KG1 (cell line): ENCODE measurements at regions not wholly inside any gene's neighbourhood (a gene's known extent, or its start where the extent isn't known, plus 50 kb on each side); places are given as distances from the start of the nearest gene placed in this dataset.
"Not testable (repeated sequence)": the region's sequence is repeated elsewhere in the genome, so short reads cannot be mapped to it uniquely, and the experiment has no call there.

Source experiments
- DNase-seq: peaks from one replicate; lab custom pipeline; 2025; lab: John Stamatoyannopoulos, UW

DNA sequence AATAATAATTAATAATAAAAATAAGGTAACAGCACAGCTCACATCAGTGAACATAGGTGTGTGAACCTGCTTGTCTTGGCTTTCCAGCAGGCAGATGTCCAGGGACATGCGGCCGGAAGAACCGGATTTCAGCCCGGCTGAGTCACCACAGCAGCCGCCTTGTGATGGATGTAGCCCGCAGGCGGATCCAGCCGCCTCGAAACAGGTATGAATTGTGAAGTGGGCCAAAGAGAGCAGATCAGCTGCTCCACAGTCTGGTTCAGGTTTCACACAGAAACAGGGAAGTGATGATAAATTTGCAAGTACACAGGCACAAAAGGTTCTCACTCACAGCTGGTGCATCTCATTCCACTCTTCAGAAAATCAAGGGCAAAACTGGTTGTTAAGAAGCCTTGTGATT lies 55.1 kb downstream of the ID4 start:
- no peak for DNase-seq

GRCh38 chr6:19895866-19896692 lies 58.9 kb downstream of the ID4 start:
- DNase-seq: no peak

DNA sequence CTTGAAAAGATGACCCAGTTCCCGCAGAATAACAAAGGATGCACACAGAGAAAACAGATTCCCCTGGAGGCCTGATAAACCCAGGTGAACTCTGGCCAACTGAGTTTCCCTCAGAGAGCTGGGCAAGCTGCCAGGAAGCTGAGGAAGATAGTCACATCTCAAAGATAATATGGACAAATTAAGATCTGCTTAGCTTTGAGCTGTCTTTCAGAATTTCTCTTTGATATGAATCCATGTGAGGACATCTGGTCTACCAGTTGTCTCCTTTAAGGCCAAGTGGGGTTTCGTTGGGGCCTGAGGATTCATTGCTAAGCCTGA lies 59.5 kb downstream of the ID4 start:
- DNase-seq: no peak

DNA sequence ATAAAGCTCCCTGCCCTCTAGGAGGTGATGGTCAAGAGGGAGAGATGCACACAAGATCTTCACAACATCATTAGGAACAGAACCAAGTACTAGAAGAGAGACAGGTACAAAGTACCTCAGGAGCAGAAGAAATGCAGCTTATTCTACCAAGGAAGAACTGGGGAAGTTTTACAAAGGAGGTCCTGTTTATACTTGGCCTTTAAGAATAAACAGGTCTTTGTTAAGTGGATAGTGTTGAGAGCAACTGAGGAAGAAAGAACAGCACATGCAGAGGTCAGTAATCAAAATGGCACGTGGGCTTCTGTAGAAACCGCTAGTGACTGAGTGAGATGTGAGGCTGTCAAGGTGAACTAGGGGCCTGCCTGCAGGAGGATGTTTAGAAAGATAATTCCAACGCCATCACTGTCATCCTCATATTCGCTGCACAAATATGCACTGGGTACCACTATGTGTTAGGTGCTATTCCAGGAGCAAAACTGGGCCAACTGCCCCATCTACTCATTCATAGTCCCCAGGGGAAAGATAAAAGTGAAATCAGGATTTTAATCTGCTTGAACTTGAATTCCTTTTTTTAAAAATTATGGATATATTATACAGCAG lies 61.1 kb downstream of the ID4 start:
- no peak for DNase-seq

DNA sequence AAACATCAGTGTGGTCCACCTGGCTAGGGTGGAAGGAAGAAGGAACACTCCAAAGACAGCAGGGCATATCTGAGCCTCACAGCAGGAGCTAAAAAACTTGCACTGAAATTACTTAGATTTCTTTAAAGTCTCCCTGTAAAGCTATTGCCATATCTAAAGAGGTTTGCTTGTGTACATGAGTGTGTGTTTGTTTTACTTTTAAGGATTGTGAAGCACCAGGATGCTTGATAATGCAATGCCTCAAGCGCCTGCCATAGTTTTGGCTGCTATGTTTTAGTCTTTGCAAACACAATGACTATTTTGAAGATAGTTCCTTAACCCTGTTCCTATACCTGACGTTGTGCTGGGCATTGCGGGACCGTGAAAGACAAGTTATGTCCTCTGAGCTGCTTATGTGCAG lies 65.0 kb downstream of the ID4 start:
- no peak for DNase-seq

- not testable (repeated sequence) for DNase-seq
Measured at GRCh38 chr6:19904408-19904807, 67.2 kb downstream of the ID4 start.

DNA sequence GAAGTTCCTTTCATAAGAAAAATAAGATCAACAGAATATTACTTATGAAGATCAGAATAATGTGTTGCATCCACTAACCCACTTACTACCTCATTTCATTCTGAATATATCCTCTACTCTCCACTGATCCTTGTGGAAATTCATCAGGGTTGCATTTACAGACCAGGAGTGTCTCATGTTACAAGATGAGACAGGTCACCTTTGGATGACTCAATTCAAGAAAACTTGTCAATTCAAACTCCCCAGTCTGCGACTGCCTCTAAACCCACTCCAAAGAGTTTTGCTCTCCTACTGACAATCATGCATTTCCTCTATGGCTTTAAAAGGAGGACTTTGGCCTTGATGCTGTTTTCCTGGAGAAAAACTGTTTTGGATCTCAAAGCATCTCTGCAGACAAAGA lies 68.4 kb downstream of the ID4 start:
- no peak for DNase-seq

DNA sequence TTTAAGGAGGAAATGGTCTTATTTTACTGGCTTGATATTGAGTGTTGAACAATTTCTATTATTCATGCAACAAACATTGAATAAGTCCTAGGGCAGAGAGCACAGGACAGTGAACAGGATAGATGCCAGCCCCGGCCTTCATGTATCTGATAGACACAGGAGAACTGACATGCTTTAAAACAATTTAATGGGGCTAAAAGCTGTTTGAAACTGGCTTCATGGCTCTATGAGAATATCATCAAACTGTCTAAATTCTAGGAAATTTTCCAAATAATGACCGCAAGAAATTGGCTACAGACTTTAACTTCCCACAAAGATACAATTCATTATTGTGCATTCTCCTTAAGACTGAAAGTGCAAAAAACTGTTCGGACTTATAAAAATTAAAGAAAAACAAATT lies 69.0 kb downstream of the ID4 start:
- no peak for DNase-seq

DNA sequence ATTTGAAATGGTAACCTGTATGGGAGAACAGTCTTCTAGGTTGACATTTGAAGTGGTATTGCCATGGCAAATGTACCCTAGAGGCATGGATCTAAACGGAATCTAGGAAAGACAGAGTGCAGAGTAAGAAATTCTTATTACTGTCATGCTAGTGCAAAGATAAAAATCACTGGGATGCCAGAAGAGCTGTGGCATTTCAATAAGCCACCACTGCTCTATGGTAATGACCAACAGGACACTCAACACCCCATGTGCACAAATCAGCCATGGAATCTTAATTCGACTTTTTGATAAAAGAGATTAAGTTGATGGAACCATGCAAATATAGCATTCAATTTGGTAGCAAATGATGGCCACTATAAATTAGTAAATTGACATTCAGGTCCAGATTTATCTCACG lies 74.1 kb downstream of the ID4 start:
- no peak for DNase-seq

- no peak for DNase-seq
Measured at GRCh38 chr6:19918436-19918835, 81.3 kb downstream of the ID4 start.

DNA sequence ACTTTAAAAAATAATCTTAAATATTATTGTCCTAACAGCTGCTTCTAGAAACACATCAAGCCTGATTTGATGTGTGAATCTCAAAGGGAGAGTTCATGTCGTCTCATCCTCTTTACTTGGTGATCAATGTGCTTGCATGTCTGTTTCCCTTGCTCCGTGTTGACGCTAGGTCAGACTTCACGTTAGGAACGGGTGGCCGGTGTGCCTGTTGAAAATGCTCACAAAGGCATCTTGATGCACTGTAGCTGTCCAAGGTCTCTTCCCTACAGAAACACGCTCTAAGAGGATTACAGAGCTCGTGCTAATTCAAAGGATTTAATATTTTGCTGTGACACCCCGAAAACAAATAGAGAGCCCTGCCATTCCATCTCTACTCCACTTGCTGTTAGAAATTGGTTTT lies 84.6 kb downstream of the ID4 start:
- no peak for DNase-seq

DNA sequence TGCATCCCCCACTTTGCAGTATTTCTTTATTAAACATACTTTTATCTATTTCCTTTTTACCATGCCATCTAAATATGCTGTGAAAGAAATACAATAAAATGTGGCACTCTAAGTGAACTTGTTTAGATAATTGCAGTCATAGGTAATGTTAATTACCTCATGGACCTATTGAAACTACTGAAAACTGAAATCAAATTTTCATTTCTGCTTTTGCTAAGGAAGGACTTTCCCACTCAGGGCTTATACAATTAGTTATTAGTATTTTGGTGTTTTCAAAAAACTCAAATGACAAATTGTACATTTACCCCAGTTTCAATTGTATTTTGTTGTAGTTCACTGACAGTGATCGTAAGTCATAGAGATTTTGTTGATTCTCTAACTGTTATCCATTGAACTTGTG lies 88.4 kb downstream of the ID4 start:
- DNase-seq: no peak

- no peak for DNase-seq
Measured at GRCh38 chr6:19928461-19928860, 91.3 kb downstream of the ID4 start.

DNA sequence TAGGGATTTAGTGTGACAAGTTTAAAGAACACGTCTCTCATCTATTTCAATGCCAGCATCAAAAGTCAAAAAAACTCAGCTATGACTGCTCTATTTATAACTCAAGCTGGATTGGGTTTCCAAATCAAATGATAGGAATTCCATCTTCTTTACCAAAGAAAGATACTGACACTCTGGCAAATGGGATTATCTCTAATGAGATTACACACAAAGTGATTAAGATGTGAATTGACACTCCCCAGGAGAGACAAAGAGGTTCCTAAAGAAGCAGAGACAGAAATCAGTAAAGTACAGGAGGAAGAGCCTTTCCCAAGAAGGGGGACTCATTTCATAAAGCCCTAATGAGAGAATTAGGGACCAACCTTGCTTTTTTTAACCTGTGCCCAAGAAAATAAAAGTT lies 92.1 kb downstream of the ID4 start:
- DNase-seq: no peak

DNA sequence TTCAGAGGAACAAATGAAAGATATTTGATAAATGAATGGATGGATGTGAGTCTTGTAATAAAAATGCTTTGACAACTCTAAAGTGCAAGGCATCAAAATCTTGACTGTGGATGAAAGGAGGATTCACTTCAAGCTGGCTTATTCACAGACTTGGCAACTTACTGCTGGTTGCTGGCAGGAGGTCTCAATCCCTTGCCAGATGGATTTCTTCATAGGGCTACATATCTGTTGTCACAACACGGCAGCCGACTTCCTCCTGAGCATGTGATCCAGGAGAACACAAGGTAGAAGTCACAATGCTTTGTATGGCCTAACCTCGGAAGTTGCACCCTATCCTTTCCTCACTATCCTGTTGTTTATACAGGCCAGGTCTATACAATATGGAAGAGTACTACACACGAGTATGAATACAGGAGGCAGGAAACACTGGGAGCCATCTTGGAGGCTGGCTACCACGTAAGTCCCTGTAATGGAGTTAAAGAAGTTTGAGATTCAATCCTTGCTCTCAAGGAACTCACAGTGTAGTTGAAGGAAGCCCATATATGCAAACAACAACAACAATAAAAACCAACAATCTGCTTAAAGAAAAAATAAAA lies 97.9 kb downstream of the ID4 start:
- no peak for DNase-seq

GRCh38 chr6:19939321-19939720 lies 102.2 kb downstream of the ID4 start:
- DNase-seq: not testable (repeated sequence)

- not testable (repeated sequence) for DNase-seq
Measured at GRCh38 chr6:19939926-19940325, 102.8 kb downstream of the ID4 start.

DNA sequence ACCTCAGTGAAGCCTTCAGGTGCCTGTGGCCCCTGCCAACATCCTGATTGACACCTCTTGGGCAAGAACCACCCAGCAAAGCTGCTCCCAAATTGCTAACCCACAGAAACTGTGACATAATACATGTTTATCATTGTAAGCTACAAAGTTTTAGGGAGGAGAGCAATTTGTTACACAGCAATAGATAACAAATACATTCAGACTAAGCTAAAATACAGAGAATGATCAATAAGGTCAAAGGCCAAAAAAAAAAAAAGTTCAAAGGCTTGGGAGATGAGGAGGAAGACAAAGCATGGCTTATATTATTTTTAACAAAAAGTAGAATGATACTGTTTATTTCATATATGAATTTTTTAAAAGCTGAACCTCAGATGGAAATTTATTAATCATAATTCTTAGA lies 105.9 kb downstream of the ID4 start:
- DNase-seq: no peak

DNA sequence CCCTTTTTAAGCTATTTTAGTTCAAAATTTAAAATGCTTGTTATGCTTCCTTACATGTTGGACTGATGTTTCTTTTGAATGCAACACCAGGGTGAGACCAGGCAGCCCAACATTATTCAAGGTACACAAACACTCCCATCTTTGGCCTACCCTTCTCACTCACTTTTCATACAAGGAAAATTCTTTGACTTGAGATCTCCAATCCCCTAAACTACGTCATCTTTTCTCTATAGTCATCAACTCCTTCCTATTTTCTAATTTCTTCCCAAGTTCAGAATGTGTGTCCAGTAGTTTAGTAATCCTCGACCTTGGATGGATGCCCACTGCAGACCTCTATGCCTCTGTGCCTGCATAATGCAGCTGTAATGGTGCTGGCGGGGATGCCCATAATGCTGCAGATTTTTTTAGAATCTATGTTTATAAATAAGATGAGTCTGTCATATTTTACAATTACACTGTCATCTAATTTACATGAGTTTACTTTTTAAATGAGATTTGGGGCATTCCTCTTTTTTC lies 108.7 kb downstream of the ID4 start:
- no peak for DNase-seq

- no peak for DNase-seq
Measured at GRCh38 chr6:19949155-19949554, 112.0 kb downstream of the ID4 start.

- DNase-seq: no peak
Measured at GRCh38 chr6:19964115-19964514, 126.9 kb downstream of the ID4 start.

GRCh38 chr6:19968201-19968600 lies 131.0 kb downstream of the ID4 start:
- DNase-seq: no peak

DNA sequence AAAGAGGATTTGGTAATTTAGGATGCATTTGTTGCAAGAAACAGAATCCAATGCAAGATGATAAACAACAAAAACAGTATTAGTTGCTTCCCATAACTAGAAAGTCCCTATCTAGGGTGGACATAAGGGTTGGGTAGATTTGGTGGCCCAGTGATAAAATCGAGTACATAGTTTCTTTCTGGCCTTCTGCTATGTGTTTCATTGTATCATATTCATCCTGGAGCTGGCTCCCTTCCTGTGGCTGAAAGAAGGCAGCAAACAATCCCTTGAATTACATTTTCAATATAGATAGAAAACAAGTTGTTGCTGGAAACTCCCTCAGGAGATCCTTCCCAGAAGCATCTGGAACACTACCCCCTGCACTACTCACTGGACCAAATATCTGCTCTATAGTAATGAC lies 135.1 kb downstream of the ID4 start:
- no peak for DNase-seq
